GM21528 (cell line): ENCODE measurements at regions not wholly inside any gene's neighbourhood (a gene's known extent, or its start where the extent isn't known, plus 50 kb on each side); places are given as distances from the start of the nearest gene placed in this dataset.

Experiments used
- ATAC-seq: cut with Tn5 transposase; IDR thresholded peaks from one replicate; pipeline ENCODE4 v1.9.1; 2021; ENCODE audit warnings: mild to moderate bottlenecking, moderate library complexity; ENCODE audit not compliant: unreplicated experiment, low FRiP score

- ATAC-seq = no peak
Measured at GRCh38 chr2:204219196-204219595, 282.6 kb downstream of the ICOS start.

- no peak for ATAC-seq
Measured at GRCh38 chr2:204220896-204221295, 284.3 kb downstream of the ICOS start.

GRCh38 chr2:204223046-204223445 is 286.5 kb downstream of the ICOS start:
- no peak for ATAC-seq

- ATAC-seq = no peak
Measured at GRCh38 chr2:204223544-204223943, 287.0 kb downstream of the ICOS start.

- ATAC-seq = no peak
Measured at GRCh38 chr2:204225671-204226073, 289.1 kb downstream of the ICOS start.

GRCh38 chr2:204226305-204226880 is 289.8 kb downstream of the ICOS start:
- no peak for ATAC-seq

GRCh38 chr2:204228169-204228886 is 291.8 kb downstream of the ICOS start:
- ATAC-seq = no peak

GRCh38 chr2:204234248-204234647 is 297.7 kb downstream of the ICOS start:
- no peak for ATAC-seq

- ATAC-seq = no peak
Measured at GRCh38 chr2:204234879-204235278, 298.3 kb downstream of the ICOS start.

GRCh38 chr2:204237416-204237815 is 300.9 kb downstream of the ICOS start:
- no peak for ATAC-seq

- no peak for ATAC-seq
Measured at GRCh38 chr2:204239411-204240165, 303.0 kb downstream of the ICOS start.

- no peak for ATAC-seq
Measured at GRCh38 chr2:204240961-204241360, 304.3 kb upstream of the PARD3B start.

GRCh38 chr2:204249437-204249836 is 295.8 kb upstream of the PARD3B start:
- ATAC-seq = no peak

- no peak for ATAC-seq
Measured at GRCh38 chr2:204250692-204251091, 294.6 kb upstream of the PARD3B start.

GRCh38 chr2:204251158-204251997 is 293.9 kb upstream of the PARD3B start:
- no peak for ATAC-seq

- ATAC-seq = no peak
Measured at GRCh38 chr2:204251998-204252376, 293.3 kb upstream of the PARD3B start.

- no peak for ATAC-seq
Measured at GRCh38 chr2:204255071-204255470, 290.2 kb upstream of the PARD3B start.

- ATAC-seq = no peak
Measured at GRCh38 chr2:204255526-204255925, 289.7 kb upstream of the PARD3B start.

- no peak for ATAC-seq
Measured at GRCh38 chr2:204257781-204258180, 287.5 kb upstream of the PARD3B start.

- ATAC-seq = no peak
Measured at GRCh38 chr2:204258890-204259289, 286.4 kb upstream of the PARD3B start.
